Stimulated activated CD4-positive, alpha-beta T cell treated with anti-CD3 and anti-CD28 coated beads, TNF-alpha, amount 100 ng/mL, for 48 hours (primary cell): ENCODE measurements at regions not wholly inside any gene's neighbourhood (a gene's known extent, or its start where the extent isn't known, plus 50 kb on each side); places are given as distances from the start of the nearest gene placed in this dataset.

ENCODE experiments used
- DNase-seq, 3 donors: peaks; one replicate each; pipeline ENCODE4 v3.0.0-alpha.2; 2020; ENCODE audit warnings: low read depth in 3 of 3

GRCh38 chr7:22563032-22563501 lies 63.1 kb upstream of the STEAP1B start:
- no peak for DNase-seq

DNA sequence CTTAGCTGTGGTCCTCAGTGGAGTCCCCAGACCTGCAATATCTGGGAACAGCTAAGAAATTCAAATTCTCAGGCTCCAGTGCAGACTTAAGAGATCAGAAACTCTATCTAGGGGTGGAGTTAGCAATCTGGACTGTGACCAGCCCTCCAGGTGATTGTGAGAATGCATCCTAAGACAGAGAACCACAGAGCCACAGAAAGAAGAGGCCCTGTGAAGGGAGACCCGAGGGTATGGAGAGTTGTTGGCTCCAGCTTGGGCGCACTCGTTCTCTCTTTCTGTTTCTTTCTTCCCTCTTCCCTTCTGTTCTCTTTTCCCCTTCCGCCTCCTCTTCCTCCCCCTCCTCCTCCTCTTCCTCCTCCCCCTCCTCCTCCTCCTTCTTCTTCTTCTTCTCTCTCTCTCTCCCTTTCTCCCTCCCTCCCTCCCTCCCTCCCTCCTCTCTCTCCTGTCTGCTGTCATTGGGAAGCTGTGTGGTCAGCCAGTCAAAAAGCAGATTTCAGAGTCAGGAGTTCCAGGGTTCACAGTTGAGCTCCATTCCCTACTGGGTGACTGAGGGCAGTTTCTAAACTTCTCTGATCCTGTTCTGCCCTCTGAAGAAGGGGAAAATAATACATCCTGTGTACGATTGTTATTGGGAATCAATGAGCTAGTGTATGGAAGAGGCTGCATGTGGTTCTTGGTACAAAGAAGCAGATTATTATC lies 62.1 kb upstream of the STEAP1B start:
- no peak for DNase-seq

DNA sequence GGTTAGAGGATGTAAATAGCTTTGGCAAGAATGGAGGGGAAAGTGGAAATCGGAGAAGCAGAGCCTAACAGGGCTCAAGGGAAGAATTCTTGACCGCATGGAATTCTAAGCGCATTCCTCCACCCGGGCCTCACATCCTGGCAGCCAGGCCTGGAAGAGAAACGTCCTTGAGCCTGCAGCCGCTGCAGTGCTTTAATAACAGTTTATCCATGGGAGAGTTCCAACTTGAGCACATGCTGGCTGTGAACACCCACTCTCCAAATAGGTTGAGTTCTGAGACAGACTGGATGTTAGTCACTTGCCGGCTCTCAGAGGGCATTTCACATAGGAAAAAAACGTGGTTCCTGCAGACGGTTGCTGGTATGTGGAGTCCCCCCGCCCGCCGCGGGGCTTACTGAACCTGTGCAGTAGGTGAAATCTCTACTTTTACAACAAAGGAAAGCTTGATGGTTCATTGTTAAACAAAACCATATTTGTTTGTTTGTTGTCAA lies 61.4 kb upstream of the STEAP1B start:
- no peak for DNase-seq

- peak in 2 of 3 donors; percentile 27 to 44 for DNase-seq
These were observed 60.0 kb upstream of the STEAP1B start for GRCh38 chr7:22559829-22560489.

DNA sequence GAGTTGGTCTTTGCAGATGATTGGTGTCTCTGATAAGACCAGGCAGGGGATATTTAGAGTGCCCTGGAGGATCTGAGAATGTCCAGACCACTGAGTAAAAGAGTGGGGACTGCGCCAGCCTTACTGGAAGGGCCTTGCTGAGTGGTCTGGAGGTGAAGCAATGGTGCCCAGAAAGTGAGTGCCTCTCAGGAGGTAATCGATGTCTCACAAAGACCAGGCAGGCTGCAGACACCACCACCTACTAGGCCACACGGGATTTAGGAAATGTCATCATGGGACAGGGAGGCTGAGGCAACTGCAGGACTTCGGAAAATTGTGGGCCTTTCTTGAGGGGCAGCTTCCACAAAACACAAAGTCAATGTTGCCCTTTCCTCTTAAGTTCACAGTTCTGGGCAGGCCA lies 57.2 kb upstream of the STEAP1B start:
- DNase-seq, result no peak

DNA sequence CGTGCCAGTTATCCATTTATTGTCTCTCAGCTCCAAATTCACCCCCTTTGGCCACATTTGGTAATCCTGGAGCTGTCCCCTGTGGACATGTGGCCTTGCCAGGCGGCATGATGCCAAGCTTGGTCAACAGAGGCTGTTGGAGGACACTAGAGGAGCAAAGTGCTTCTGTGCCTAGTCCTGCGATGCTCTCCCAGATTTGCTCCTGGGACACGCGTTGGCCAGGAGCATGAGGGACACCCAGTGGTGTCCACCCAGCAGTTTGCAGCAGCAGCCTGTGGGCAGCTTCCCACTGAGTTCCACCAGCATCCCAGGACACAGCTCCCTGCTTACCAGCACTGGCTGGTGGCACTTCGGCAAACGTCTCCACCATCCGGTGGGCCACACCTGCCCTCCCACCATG lies 55.5 kb upstream of the STEAP1B start:
- DNase-seq, result no peak

DNA sequence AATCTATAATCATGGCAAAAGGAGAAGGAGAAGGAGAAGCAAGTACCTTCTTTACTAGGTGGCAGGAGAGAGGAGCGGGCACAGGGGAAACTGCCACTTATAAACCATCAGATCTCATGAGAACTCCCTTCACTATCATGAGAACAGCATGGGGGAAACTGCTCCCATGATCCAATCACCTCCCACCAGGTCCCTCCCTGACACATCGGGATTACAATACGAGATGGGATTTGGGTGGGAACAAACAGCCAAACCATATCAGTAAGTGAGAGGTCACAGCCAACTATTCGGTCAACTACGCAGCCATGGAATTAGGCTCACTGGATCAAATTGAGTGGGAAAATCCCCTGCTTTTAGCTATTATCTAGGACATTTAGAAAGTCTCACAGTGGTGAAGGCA lies 54.2 kb upstream of the STEAP1B start:
- no peak for DNase-seq

DNA sequence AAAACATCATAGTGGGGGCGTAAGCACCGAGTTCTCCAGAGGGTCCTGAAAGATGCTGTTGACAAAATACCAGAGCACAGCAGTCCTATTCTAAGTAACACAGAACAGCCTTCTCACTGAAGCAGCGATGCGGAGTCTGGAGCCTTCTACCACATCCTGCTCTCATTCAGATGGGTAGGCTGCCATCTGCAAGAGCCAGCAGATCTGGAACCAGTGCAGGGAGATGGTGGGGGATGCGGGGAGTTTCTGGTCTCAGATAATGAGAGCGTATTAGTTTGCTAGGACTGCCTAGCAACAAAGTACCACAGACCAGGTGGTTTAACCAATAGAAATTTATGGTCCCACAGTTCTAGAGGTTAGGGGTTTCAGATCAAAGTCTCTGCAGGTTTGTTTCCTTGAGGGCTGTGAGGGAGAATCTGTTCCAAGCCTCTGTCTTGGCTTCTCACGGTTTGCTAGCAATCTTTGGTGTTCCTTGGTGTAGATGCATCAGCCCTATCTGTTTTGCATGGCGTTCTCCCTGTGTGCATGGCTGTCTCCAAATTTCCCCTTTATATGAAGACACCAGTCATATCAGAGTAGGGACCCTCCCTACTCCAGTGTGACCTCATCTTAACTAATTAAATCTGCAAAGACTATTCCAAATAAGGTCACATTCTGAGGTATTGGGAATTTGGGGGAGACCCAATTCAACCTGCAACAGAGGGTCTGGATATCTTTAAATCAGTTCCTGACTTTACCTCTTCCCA lies 52.0 kb upstream of the STEAP1B start:
- no peak for DNase-seq

- DNase-seq, result no peak
These were observed 50.6 kb upstream of the STEAP1B start for GRCh38 chr7:22550514-22551030.

DNA sequence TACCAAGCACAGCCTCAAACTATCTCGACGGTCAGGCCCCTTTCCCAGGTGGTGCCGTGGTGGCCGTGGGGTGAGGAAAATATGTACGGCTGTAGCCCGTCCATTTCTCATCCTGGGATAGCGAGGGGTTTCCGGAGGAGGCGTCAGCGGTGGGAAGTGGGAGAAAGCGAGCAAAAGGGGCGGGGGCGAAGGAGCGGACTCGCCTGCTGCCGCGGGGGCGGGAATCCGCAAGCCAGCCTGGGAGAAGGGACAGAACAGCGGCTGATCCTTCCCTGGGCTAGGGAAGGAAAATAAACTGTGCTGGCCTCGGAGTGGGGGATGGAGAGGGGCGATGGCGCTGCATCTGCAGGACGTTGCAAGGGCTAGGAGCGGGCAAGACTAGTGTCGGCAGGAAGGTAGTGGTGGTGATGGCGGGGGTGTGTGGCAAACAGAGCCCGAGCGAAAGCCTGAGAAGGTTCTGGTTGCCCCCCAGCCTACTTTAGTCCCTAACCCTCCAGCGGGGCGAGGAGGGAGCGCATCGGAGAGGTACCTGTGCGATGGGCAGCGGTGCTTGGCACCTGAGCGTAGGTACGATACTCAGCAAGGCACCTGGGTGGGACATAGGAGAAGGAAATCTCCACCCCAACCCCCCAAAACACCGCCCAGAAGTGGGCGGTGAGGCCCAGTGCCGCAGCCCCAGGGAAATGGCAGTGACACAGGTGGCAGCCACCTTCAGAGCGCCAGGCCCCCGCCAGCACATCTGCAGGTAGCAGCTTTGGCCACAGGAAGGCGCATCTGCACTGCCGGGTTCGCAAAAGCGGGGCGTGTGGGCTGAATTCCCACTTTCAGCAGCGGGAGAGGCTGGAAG lies 49.9 kb upstream of the STEAP1B start:
- no peak for DNase-seq
